ENCODE measurements at regions not wholly inside any gene's neighbourhood (a gene's known extent, or its start where the extent isn't known, plus 50 kb on each side); places are given as distances from the start of the nearest gene placed in this dataset.

GRCh38 chr17:79355165-79355564, 255.7 kb downstream of the RBFOX3 start:
- TF ChIP-seq, protein P1, sequence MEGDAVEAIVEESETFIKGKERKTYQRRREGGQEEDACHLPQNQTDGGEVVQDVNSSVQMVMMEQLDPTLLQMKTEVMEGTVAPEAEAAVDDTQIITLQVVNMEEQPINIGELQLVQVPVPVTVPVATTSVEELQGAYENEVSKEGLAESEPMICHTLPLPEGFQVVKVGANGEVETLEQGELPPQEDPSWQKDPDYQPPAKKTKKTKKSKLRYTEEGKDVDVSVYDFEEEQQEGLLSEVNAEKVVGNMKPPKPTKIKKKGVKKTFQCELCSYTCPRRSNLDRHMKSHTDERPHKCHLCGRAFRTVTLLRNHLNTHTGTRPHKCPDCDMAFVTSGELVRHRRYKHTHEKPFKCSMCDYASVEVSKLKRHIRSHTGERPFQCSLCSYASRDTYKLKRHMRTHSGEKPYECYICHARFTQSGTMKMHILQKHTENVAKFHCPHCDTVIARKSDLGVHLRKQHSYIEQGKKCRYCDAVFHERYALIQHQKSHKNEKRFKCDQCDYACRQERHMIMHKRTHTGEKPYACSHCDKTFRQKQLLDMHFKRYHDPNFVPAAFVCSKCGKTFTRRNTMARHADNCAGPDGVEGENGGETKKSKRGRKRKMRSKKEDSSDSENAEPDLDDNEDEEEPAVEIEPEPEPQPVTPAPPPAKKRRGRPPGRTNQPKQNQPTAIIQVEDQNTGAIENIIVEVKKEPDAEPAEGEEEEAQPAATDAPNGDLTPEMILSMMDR (conservative IDR thresholded peaks at IDR 0.05 in 1 of 2, IDR thresholded peaks at IDR 0.05 in 1 of 2; ENCODE audit: extremely low read depth in 1 of 2, insufficient read depth in 1 of 2, low read depth in 1 of 2, low read length in 2 of 2): no peak
- no peak for TF ChIP-seq EZH2 (IDR thresholded peaks at IDR 0.05; ENCODE audit: borderline replicate concordance, low read length)

All from mammary epithelial cell (primary cell).